SHP77 (cell line): ENCODE measurements at regions not wholly inside any gene's neighbourhood (a gene's known extent, or its start where the extent isn't known, plus 50 kb on each side); places are given as distances from the start of the nearest gene placed in this dataset.
"Not testable (repeated sequence)": the region's sequence is repeated elsewhere in the genome, so short reads cannot be mapped to it uniquely, and the experiment has no call there.

Source experiments
- DNase-seq, 2 experiments: peaks; one replicate each; lab custom pipeline; 2025; lab: John Stamatoyannopoulos, UW

DNA sequence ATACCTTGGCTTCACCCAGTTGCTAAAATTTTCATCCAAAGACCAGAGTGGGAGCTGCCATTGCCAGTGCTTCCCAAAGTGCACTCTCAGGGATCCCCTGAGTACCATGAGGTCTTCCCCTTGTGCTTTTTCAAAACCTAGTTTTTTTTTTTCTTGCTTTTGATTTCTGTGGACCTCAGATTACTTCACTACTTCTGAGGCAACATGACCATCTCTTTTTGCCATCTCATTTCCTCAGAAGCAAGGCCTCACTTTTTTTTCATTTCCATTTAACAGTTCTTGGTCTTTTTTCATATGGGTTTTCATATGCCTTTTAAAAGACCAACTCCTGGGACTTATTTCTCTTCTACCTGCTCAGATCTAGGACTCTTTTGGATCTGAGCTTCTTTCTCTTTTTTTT lies 64.1 kb upstream of the MMS22L start:
- DNase-seq, result no peak

DNA sequence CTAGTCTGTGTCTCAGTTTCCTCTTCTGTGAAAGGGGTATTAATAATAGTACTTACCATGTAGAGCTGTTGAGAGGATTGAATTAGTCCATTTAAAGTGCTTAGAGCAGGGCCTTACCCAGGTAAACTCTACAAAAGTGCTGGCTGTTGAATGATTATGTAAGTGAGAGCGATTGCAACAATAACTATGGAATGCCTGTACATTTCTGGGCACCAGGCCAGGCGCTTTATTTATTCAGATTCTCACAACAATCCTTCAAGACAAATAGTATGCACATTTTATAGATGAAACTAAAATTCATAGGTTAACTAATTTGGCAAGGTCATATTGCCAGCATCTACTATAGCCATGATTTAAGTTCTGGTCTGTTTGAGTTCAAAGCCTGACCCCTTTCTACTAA lies 78.3 kb upstream of the MMS22L start:
- no peak for DNase-seq

DNA sequence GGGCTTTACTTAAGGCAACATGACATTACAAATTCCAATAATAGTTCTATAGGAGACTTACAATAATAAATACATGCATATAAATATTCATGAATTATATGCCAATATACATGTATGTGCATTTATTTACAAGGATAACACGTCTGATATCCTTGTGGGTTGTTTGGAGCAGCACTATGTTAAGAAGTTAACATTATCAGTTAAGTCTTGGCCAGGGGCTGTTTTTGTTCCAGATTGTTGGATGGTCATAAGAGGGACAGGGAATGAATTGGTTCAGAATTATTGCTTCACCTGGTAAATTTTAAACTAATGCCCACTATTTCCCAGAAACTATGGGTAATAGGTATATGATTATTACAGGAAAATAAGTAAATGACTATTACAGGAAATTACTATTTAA lies 81.3 kb upstream of the MMS22L start:
- DNase-seq, result no peak

DNA sequence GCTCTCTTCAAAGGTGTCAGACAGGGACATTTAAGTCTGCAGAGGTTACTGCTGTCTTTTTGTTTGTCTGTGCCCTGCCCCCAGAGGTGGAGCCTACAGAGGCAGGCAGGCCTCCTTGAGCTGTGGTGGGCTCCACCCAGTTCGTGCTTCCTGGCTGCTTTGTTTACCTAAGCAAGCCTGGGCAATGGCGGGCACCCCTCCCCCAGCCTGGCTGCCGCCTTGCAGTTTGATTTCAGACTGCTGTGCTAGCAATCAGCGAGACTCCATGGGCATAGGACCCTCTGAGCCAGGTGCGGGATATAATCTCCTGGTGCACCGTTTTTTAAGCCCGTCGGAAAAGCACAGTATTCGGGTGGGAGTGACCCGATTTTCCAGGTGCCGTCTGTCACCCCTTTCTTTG lies 99.1 kb upstream of the MMS22L start:
- DNase-seq, result not testable (repeated sequence)

- no peak for DNase-seq
Observed at GRCh38 chr6:97392735-97393134, 109.7 kb upstream of the MMS22L start.

DNA sequence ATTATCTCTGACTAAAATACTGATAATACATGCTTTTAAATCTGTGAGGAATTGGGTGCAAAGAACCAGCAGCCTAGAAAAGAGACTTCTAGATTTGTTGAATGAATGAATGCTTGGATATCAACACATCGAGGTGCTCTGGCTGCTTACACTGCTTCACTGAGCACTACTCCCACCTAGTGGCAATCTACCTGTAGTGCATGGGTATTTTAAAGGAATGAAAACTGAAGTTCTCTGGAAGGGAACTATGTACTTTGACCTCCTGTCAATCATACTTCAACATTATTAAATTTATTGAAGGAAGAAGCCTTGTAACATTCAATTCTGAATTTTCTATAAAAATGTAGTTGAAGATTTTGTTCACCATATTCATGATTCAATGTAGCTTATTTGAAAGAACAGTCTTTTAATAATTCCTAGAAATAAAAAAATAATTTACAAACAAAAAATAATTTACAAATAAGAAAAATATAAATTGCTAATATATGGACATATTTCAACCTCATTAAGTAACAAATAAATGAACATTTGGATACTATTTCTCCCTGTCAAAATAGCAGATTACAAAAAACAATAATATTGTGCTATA lies 111.2 kb upstream of the MMS22L start:
- peak; percentile 38 to 43 for DNase-seq

DNA sequence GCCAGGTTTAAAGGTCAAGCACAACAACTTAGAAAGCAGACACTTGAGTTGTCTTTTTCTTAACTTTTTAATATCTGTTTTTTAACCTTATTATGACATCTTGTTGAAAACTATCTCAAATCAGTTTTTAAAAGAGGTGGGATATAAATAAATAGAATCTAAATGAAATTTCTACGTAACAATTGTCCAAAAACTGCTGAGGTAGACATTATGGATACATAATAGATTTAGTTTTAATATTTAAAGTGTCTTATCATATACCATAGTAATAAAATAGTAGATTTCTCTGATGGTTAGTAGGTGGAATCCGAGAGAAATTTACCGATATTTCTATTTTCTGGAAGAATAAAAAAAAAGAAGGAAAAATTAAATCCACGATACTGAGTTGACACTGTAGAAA lies 113.9 kb upstream of the MMS22L start:
- DNase-seq, result no peak

DNA sequence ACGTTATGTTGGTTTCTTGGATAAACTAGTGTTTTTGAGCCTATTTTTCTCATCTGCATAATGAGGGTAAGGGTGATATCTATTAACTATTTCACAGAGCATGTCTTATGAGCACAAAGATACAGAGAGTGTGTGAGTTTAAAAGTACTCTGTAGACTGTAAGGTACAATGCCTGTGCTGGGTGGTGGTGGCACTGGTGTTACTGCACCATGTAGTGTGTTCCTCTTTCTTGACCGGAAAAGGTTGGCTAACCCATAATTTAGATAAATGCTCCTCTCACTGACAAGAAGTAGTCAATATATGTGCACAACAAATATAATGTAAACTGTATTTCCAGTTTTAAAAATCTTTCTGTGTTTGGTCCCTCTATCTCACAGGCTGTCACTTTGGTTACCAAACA lies 116.2 kb upstream of the MMS22L start:
- no peak for DNase-seq

GRCh38 chr6:97401533-97401932 lies 118.5 kb upstream of the MMS22L start:
- no peak for DNase-seq

- no peak for DNase-seq
Observed at GRCh38 chr6:97405818-97406409, 122.9 kb upstream of the MMS22L start.

DNA sequence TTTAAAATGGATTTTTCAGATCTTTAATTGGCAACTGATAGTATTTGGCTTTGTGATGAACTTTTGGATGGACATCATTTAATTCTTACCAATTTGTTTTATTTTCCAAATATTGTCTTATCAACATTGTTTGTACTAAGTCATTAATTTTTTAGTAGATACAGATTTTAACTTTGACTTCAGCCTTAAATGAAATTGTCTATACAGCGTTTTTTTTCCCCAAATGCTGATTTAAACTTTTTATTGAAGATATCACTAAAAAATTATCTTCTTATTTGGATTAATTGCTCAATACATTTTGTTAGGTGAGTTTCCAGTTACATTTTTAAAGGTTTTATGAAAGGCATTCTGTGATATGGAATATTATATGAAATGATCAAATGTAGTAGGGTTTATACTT lies 123.6 kb upstream of the MMS22L start:
- DNase-seq, result no peak

DNA sequence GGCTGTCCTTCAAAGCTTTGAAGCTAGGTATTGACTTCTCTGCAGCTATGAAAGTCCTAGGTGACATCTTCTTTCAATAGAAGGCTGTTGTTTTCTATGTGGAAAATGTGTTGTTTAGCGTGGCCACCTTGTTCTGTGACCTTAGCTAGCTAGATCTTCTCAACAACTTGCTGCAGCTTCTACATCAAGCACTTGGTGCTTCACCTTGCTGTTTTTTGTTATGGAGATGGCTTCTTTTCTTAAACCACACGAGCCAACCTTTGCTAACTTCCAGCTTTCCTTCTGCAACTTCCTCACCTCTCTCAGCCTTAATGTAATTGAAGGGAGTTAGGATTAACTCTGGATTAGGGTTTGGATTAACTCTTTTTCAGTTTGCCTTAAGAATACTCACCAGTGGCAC lies 128.6 kb upstream of the MMS22L start:
- DNase-seq, result no peak

DNA sequence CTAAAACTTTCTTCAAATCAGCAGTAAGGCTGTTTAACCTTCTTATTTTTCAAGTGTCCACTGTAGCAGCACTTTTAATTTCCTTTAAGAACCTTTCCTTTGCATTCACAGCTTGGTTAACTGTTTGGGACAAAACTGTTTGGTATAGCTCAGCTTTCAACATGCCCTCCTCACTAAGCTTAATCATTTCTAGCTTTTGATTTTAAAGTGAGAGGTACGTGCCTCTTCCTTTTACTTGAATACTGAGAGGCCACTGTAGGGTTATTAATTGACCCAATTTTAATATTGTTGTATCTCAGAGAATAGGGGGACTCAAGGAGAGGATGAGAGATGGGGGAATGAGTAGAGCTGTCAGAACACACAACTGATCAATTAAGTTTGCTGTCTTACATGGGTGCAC lies 129.5 kb upstream of the MMS22L start:
- no peak for DNase-seq

DNA sequence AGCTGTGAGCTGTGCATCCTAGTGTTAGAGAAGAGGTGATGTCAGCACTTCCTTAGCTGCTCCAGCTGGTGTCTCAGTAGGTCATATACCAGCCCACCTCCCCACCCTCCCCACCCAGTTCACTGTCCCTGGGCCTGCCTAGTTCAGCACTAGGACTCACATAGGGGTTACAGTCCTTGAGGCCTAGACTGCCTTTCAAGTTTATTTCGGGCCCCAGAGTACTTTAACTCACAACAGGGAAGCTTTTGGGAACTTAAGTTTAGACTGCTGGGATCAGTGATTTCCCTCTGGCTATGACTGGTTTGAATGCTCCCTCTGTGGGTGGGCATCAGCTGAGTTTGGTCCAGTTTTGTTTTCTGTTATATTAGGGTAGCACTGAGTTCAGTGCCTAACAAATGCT lies 139.2 kb upstream of the MMS22L start:
- DNase-seq, result no peak

DNA sequence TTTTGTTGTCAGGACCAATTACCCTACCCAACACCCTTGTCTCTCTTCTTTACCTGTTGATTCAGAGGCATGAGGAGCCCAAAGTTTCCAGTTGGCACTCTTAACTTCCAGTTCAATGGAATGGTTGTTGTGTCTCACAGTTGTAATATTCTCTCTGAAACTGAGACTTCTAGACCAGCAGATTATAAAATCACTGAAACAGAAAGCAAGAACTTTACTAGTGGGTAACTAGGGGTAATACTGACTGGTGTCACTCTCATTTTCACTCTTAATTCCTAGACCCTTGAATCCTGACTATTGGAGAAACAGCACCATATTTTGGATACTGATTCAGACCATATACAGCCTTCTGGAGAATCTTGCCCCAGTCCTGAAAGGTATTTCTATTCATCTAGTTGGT lies 140.2 kb upstream of the MMS22L start:
- no peak for DNase-seq

DNA sequence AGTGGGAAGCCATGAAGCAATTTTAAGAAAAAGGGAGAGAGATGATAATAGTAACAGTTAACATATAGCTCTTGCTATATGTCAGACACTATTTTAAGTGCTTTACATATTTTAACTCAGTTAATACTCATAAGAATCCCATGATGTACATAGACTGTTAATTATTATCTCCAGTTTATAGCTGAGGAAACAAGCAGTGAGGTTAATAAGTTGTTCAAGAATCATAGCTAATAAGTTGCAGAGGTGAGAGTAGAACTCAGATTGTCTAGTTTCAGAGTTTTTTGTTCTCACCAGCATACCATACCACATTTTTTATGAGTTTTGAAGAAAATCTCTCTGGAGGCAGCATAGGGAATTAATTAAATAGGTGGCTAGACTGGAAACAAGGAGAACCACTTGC lies 144.6 kb upstream of the MMS22L start:
- no peak for DNase-seq

DNA sequence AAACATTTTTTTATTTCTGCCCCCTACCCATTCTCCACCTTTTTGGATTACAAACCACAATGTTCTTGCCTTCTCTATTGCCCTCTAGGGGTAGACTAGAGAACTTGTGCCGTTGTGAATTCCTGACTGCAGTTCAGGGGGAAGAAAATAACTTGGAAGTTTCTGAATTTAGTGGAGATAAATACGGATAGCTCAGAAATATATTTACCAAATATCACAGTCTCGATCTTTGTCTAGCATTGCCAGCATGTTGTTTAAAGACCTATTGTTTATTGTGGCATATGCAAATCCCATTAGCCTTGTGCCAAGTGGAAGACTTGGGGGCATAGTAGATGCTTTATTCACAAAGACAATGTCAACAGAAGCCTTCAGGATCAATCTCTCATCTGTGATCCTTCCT lies 154.1 kb upstream of the MMS22L start:
- peak; percentile 16 to 48 for DNase-seq

DNA sequence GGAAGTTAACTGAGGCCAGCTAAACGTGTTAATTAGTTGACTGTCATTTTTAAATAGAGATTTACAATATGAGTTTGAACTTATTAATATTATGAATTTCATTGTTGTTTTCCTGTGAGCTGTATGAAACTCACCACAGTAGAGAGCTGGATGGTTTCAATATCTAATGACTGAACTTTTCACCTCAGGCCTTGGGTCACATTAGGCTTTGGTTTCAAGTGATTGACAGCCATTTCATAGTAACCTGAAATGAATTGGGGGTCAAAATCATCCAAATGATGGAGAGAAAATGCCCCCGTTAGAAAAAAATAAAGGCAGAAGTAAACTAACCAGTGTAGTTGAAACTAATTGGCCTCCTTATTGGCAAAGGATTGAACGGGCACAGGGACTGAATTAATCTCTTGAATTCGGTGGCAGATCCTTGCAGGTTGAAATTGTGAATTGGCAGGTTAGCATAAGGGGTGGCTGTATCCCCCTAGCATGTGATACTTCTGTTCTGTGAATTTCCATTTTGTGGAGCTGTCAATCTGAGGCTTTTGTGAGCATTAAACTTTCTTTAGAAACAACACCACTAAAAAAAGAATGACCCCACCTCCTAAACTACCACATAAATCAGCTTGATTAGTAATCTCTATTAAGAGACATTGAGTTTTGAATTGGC lies 155.1 kb upstream of the MMS22L start:
- no peak for DNase-seq

DNA sequence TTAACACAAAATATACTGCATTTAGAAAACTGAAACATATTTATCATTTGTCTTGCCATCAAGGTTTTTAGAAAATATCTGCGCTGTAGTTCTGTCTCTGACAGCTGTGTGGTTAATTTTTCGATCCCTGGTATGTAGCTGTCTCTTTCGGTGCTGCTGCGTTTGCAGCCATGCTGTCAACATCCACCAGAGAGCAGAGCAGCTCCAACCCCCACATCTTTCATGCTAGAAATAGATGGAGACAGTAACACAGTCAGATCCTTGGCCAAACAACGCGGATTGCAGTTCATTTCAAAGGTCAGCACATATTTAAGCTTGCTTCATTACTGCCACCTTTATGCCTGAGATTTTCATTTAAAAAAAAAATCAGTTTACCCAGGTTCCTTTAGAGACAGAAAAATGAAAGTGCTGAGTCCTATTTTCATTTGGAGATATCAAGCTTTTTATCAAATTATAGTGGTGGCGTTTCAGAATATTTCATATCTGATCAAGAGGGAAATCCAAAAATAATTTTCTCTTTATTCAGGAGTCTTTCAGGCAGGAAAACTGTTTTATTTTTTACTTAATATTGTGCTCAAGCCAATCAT lies 157.7 kb upstream of the MMS22L start:
- peak; percentile 81 to 83 for DNase-seq

DNA sequence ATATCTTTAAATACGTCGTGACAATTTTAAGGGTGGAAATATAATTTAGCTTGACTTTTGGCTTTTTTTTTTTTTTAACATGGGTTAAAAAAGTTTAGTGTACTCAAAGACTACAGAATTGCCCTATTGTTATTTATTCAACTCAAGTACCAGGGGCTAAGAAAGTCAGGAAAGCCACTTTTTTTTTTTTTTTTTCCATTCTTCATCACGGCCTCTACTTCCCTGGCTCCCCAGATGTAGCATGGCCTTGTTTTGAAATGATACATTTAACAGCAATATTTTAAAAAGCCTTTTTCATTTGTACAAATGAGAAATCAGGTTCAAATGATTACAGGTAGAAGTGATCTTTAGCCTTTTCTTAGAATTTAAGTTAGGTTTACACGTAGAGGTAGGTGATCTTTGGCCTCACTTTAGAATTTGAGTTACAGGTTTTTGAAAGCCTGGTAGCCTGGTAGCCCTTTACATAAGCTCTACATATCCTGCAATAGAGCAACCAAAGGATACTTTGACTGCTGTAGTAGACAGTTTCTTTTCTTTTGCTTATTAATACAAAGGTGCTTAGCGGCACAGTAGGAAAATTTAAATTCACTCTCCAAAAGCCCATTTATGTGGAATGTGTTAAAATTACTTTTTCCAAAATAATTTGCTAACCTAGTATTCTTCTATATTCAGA lies 160.5 kb upstream of the MMS22L start:
- DNase-seq, result no peak

DNA sequence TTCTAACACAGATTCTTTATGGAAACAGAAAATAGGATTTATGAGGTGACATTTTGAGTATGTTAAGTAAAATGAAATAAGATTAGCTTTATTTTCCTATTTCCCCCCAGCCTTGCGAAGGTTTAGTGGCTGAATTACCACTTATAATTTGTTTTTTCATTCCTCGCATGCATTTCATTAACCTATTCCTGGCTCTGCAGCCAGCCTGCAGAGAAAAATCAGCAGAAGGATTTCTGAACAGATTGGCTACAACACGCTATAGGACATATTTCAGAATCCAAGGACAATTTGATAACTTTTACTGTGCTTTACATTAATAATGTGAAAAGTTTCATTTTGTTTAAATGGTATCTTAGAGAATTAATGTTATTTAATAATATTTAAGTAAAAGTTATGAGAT lies 162.4 kb upstream of the MMS22L start:
- DNase-seq, result no peak

DNA sequence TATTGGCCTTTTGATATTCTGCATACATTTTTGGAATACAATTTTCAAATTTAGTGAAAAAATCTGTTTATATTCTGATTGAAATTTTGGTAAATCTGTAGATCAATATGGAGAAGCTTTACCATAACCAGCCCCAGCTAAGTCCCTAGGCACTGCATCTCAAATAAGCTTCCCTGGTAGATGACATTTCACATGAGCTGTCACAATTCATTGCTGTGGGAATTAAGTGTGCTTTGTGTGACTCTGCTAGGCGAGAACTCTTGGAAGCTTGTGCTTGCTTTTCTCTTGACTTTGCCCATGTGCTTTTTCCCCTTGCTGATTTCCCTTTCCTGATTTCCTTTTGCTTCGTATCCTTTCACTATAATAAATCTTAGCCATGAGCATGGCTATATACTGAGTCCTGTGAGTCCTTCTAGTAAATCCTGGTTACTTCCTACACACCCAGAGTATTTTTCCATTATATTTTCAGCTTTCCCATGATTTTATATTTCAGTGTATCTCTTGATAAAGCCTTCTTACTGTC lies 166.5 kb upstream of the MMS22L start:
- DNase-seq, result no peak

GRCh38 chr6:97450087-97450486 lies 167.1 kb upstream of the MMS22L start:
- DNase-seq, result no peak
